HepG2 (cell line): ENCODE measurements at regions not wholly inside any gene's neighbourhood (a gene's known extent, or its start where the extent isn't known, plus 50 kb on each side); places are given as distances from the start of the nearest gene placed in this dataset.

Source experiments
- ATAC-seq: fragments of 200-7000 bp; cut with Tn5 transposase; 3 replicates; pipeline ENCODE4 v1.9.1; 2020; ENCODE audit warnings: mild to moderate bottlenecking, moderate library complexity
- BruUV-seq: library from RNA; stranded (reverse); fragments of 400-500 nt; replicated peaks from 2 replicates; lab custom pipeline; 2021; lab: Mats Ljungman, UMichigan
- CTCF ChIA-PET: fragments of 300-600 bp; formaldehyde crosslinking; extraction: SDS; loops from one replicate; lab custom pipeline; 2021; ENCODE audit warnings: low total read pairs, inconsistent platforms, low intra/inter-chr PET ratio; lab: Yijun Ruan, JAX
- POLR2A ChIA-PET: fragments of 350-600 bp; sonication (Branson Sonifier 250); formaldehyde crosslinking; loops from one replicate; lab custom pipeline; 2020; ENCODE audit warnings: antibody characterized with exemption, inconsistent platforms; lab: Yijun Ruan, JAX
- DNase-seq: peaks from one replicate; pipeline ENCODE4 v3.0.0-alpha.2; 2015; ENCODE audit warnings: low spot score
- FAIRE-seq: peaks from 3 replicates; lab custom pipeline; 2011; peaks lifted over from hg19 to GRCh38; lab: Jason Lieb, UNC
- H2AFZ ChIP-seq: one replicate; pipeline ENCODE4 v1.6.1; 2011; ENCODE audit warnings: low read length, inconsistent platforms
- H3K27ac ChIP-seq: fragments of 300-600 bp; 3 replicates; pipeline ENCODE4 v1.8.0; 2011; ENCODE audit warnings: mixed run types, mild to moderate bottlenecking, mixed read lengths, low read length, inconsistent platforms; ENCODE audit not compliant: insufficient read depth; ENCODE audit errors: extremely low read length
- H3K27me3 ChIP-seq, 2 experiments: fragments of 200-600 bp in 1 of 2; 2 replicates in 1 of 2; 3 replicates in 1 of 2; pipeline versions ENCODE4 v1.6.0 to v1.8.0; 2011; ENCODE audit warnings: low read length in 2 of 2, mild to moderate bottlenecking in 2 of 2, moderate library complexity in 2 of 2, inconsistent platforms in 1 of 2; ENCODE audit not compliant: insufficient read depth in 2 of 2, control insufficient read depth in 1 of 2
- H3K36me3 ChIP-seq, 2 experiments: fragments of 200-600 bp in 1 of 2; replicated peaks in 1 of 2; 2 replicates in 1 of 2; 3 replicates in 1 of 2; pipeline versions ENCODE4 v1.5.1 to v1.8.0; 2011; ENCODE audit warnings: low read length in 2 of 2, inconsistent platforms in 1 of 2; ENCODE audit not compliant: insufficient read depth in 2 of 2, control insufficient read depth in 1 of 2
- H3K4me1 ChIP-seq: 2 replicates; pipeline ENCODE4 v1.5.1; 2012; ENCODE audit warnings: low read length, inconsistent platforms; ENCODE audit not compliant: insufficient read depth
- H3K4me2 ChIP-seq: 2 replicates; pipeline ENCODE4 v1.6.0; 2011; ENCODE audit warnings: low read depth, low read length, inconsistent platforms
- H3K4me3 ChIP-seq, 3 experiments: fragments of 200-600 bp in 1 of 3; sonication (generic), shearing (Covaris generic) in 1 of 3; replicated peaks in 1 of 3; 2 replicates each; pipeline ENCODE4 v1.5.1; 2011 to 2016; ENCODE audit warnings: low read length in 3 of 3, inconsistent platforms in 2 of 3, low read depth in 2 of 3, mild to moderate bottlenecking in 2 of 3, control low read depth in 1 of 3, mixed read lengths in 1 of 3; ENCODE audit not compliant: insufficient read depth in 1 of 3
- H3K79me2 ChIP-seq: one replicate; pipeline ENCODE4 v1.6.1; 2011; ENCODE audit warnings: low read length, inconsistent platforms; ENCODE audit not compliant: insufficient read depth
- H3K9ac ChIP-seq: 2 replicates; pipeline ENCODE4 v1.6.0; 2011; ENCODE audit warnings: mild to moderate bottlenecking, low read depth, low read length, inconsistent platforms; ENCODE audit not compliant: insufficient read depth
- H3K9me3 ChIP-seq: 2 replicates; pipeline ENCODE4 v1.5.1; 2012; ENCODE audit warnings: mild to moderate bottlenecking, low read length
- H4K20me1 ChIP-seq: 2 replicates; pipeline ENCODE4 v1.6.0; 2011; ENCODE audit warnings: inconsistent platforms, mild to moderate bottlenecking, low read length, moderate library complexity; ENCODE audit not compliant: insufficient read depth
- CREM ChIP-seq, 2 experiments: sonication (generic) in 1 of 2; formaldehyde crosslinking in 1 of 2; IDR thresholded peaks; 2 replicates each; pipeline versions ENCODE4 v1.4.0 to v1.6.1; 2016 to 2020; ENCODE audit warnings: antibody characterized with exemption in 1 of 2, mild to moderate bottlenecking in 1 of 2, missing genetic modification reagents in 1 of 2
- KMT2B ChIP-seq: IDR thresholded peaks from 2 replicates; pipeline ENCODE4 v1.6.1; 2016; ENCODE audit warnings: missing genetic modification reagents, missing compliant biosample characterization
- MAFG ChIP-seq: sonication (generic); formaldehyde crosslinking; IDR thresholded peaks from 2 replicates; pipeline ENCODE4 v1.5.1; 2020; ENCODE audit warnings: mild to moderate bottlenecking, missing genetic modification reagents
- MAFK ChIP-seq, 2 experiments: IDR thresholded peaks in 1 of 2; conservative IDR thresholded peaks in 1 of 2; 2 replicates each; pipeline ENCODE4 v1.6.1; 2011; ENCODE audit warnings: improper control_type of control experiment in 2 of 2, low read length in 2 of 2
- RNF219 ChIP-seq: sonication (generic); formaldehyde crosslinking; IDR thresholded peaks from 2 replicates; pipeline ENCODE4 v1.5.0; 2020; ENCODE audit warnings: mild to moderate bottlenecking, missing genetic modification reagents
- ZBTB49 ChIP-seq: sonication (generic); formaldehyde crosslinking; IDR thresholded peaks from 2 replicates; pipeline ENCODE4 v1.4.0; 2020; ENCODE audit warnings: missing genetic modification reagents, borderline replicate concordance
- ZNF121 ChIP-seq: sonication (generic); formaldehyde crosslinking; IDR thresholded peaks from 2 replicates; pipeline ENCODE4 v1.5.0; 2020; ENCODE audit warnings: mild to moderate bottlenecking, missing genetic modification reagents
- ZNF557 ChIP-seq: sonication (generic); formaldehyde crosslinking; IDR thresholded peaks from 2 replicates; pipeline ENCODE4 v1.4.0; 2020; ENCODE audit warnings: missing genetic modification reagents
- ZNF674 ChIP-seq: sonication (generic); formaldehyde crosslinking; IDR thresholded peaks from 2 replicates; pipeline ENCODE4 v1.5.0; 2020; ENCODE audit warnings: low read depth, mild to moderate bottlenecking, missing genetic modification reagents
- WGBS: methylation state at CpG from one replicate; pipeline ENCODE4 v1.1.6; 2017; ENCODE audit warnings: low lambda C conversion rate; 5-methylcytosine and 5-hydroxymethylcytosine counted together
- in situ Hi-C: cut with HindIII; loops from 2 replicates; pipeline ENCODE4 v1.10.0; 2017; ENCODE audit warnings: low pct_unique_long_range_greater_than_20kb; ENCODE audit not compliant: extremely low pct_ligation_motif_present
- intact Hi-C: fragments of 100-400 bp; cut with micrococcal nuclease; formaldehyde crosslinking; loops from one replicate; pipeline ENCODE4 v1.10.0; 2022; ENCODE audit not compliant: unreplicated experiment
- TF ChIP-seq, protein P1 (sequence below): sonication (generic); formaldehyde crosslinking; IDR thresholded peaks from 2 replicates; pipeline ENCODE4 v1.4.0; 2020; ENCODE audit warnings: missing genetic modification reagents
- TF ChIP-seq, protein P2 (sequence below): sonication (generic); formaldehyde crosslinking; IDR thresholded peaks from 2 replicates; pipeline ENCODE4 v1.4.0; 2020; ENCODE audit warnings: missing genetic modification reagents, borderline replicate concordance

- in situ Hi-C loops: no loop called here
- WGBS: 40% methylated on average over 12 of the region's 12 CpGs
- Histone ChIP-seq H3K27ac (no peak overlapping the region), H3K27me3 (peaks cover 2 to 55% of the 10 kb centered on the region in 2 experiments), H3K9me3 (no peaks in the 10 kb centered on the region), H4K20me1 (no peaks in the 10 kb centered on the region), H2AFZ (no peak overlapping the region), H3K36me3 (no peaks in the 10 kb centered on the region), H3K4me1 (no peaks in the 10 kb centered on the region), H3K79me2 (no peaks in the 10 kb centered on the region), H3K4me3 (no peak overlapping the region), H3K9ac (no peak overlapping the region), H3K4me2 (no peak overlapping the region)
- FAIRE-seq (no peak), ATAC-seq (no peak), DNase-seq (no peak)
- ChIA-PET CTCF (no interaction called here), POLR2A (no interaction called here)
- BruUV-seq: no TSS peak
- TF ChIP-seq ZNF121 (CRISPR knock-in tag) (no peak), ZNF557 (CRISPR knock-in tag) (no peak), RNF219 (CRISPR knock-in tag) (no peak)
- TF ChIP-seq, protein P1, sequence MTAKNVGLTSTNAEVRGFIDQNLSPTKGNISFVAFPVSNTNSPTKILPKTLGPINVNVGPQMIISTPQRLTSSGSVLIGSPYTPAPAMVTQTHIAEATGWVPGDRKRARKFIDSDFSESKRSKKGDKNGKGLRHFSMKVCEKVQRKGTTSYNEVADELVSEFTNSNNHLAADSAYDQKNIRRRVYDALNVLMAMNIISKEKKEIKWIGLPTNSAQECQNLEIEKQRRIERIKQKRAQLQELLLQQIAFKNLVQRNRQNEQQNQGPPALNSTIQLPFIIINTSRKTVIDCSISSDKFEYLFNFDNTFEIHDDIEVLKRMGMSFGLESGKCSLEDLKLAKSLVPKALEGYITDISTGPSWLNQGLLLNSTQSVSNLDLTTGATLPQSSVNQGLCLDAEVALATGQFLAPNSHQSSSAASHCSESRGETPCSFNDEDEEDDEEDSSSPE (CRISPR knock-in tag): no peak
- intact Hi-C loops: no loop called here
Measured at GRCh38 chr6:169397684-169398083, 144.0 kb upstream of the THBS2 start.

DNA sequence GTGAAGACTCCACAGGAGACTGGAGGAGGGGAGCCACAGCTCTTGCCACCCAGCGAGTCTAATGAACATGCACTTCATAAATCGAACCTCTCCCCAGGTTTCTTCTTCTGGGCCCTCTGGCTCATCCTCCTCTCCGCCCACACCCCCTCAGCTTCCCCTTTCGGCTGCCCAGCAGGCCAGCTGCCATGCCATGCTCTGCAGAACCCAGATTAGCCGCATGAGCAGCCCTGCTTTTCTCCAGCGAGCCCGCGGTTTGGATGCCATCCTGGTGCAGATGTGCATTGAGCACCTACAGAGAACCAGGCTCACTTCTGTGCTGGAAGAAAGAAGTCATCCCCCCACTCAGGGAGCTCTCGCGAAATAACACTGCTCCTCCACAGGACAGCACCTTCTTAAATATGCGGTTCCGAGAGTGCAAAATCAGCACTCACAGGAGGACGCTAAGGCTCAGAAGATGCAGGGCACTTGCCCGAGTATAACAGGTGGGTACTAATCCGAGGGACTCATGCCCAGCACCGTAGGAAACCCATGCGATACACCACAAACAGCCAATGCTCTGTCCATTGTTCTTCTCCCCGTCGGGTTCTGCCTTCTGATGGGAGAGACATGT is 143.0 kb upstream of the THBS2 start:
- in situ Hi-C loops: no loop called here
- Histone ChIP-seq H3K9ac (no peak overlapping the region), H3K4me1 (no peaks in the 10 kb centered on the region), H3K27me3 (peaks cover 2 to 54% of the 10 kb centered on the region in 2 experiments), H4K20me1 (no peaks in the 10 kb centered on the region), H3K4me3 (no peak overlapping the region), H3K27ac (no peak overlapping the region), H2AFZ (no peak overlapping the region), H3K9me3 (no peaks in the 10 kb centered on the region), H3K36me3 (no peaks in the 10 kb centered on the region), H3K4me2 (no peak overlapping the region), H3K79me2 (no peaks in the 10 kb centered on the region)
- BruUV-seq: no TSS peak
- POLR2A ChIA-PET: no interaction called here
- CTCF ChIA-PET: no interaction called here
- DNase-seq (no peak), ATAC-seq (no peak), FAIRE-seq (no peak)
- 39% methylated on average over 19 of the region's 19 CpGs for WGBS
- intact Hi-C loops: no loop called here
- TF ChIP-seq ZBTB49 (CRISPR knock-in tag) (no peak), MAFG (CRISPR knock-in tag) (no peak), CREM (IDR thresholded peaks at IDR 0.05) (no peak), CREM (CRISPR knock-in tag; IDR thresholded peaks at IDR 0.05) (no peak), ZNF674 (no peak), MAFK (conservative IDR thresholded peaks at IDR 0.05 in 1 of 2, IDR thresholded peaks at IDR 0.05 in 1 of 2; ENCODE audit: low read length in 2 of 2) (no peak), KMT2B (CRISPR knock-in tag) (no peak)
- TF ChIP-seq, protein P2, sequence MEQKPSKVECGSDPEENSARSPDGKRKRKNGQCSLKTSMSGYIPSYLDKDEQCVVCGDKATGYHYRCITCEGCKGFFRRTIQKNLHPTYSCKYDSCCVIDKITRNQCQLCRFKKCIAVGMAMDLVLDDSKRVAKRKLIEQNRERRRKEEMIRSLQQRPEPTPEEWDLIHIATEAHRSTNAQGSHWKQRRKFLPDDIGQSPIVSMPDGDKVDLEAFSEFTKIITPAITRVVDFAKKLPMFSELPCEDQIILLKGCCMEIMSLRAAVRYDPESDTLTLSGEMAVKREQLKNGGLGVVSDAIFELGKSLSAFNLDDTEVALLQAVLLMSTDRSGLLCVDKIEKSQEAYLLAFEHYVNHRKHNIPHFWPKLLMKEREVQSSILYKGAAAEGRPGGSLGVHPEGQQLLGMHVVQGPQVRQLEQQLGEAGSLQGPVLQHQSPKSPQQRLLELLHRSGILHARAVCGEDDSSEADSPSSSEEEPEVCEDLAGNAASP: no peak
